ENCODE measurements at regions not wholly inside any gene's neighbourhood (a gene's known extent, or its start where the extent isn't known, plus 50 kb on each side); places are given as distances from the start of the nearest gene placed in this dataset.

DNA sequence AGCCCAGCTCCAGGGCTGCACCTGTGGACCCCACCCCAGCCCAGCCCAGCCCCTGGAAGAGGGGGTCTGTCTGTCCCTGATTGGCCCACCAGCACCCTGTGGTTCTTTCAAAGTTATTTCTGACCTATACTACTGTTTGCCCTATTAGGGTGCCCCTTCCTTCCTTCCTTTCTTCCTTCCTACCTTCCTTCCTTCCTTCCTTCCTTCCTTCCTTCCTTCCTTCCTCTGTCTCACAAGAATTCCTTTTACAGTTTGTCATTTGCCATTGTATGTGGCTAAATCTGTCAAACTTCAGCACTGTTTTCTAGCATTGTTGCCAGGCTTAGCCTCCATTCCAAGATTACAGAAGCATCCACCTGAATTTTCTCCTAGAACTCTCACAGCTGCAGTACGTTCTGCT is 66.9 kb downstream of the KLF15 start:
- POLR2A ChIA-PET: no interaction called here
- no peak overlapping the region for H3K4me3 ChIP-seq (ENCODE audit: low read length)
- CTCF ChIA-PET: no interaction called here
- Mint-ChIP-seq H3K27ac (no peak overlapping the region), H3K4me3 (no peak overlapping the region), H3K27me3 (peaks cover 48% of the 10 kb centered on the region), H3K36me3 (ENCODE audit: low read depth) (no peaks in the 10 kb centered on the region), H3K4me1 (ENCODE audit: low read depth) (no peaks in the 10 kb centered on the region), H3K9me3 (no peaks in the 10 kb centered on the region)
- DNase-seq (no peak), ATAC-seq (ENCODE audit: poor library complexity) (no peak)
- H3K36me3 ChIP-seq (ENCODE audit: insufficient read depth, low read length): no peaks in the 10 kb centered on the region
- peaks cover 0 to 16% of the 10 kb centered on the region in 2 experiments for H3K9me3 ChIP-seq (ENCODE audit: control insufficient read depth in 1 of 2, insufficient read depth in 1 of 2, low read length in 2 of 2)
- H3K27me3 ChIP-seq (ENCODE audit: control insufficient read depth in 1 of 2, insufficient read depth in 2 of 2, low read length in 2 of 2): peaks cover 29 to 49% of the 10 kb centered on the region in 2 experiments
- H3K27ac ChIP-seq (ENCODE audit: low read depth in 1 of 2, low read length in 2 of 2): no peak overlapping the region
- no peak for TF ChIP-seq CTCF (IDR thresholded peaks at IDR 0.05)
- peaks cover 4% of the 10 kb centered on the region for H3K4me1 ChIP-seq (ENCODE audit: insufficient read depth, low read length)
- intact Hi-C loops (cut with DNase I, micrococcal nuclease): no loop called here

- DNase-seq (no peak), ATAC-seq (ENCODE audit: poor library complexity) (no peak)
- no peaks in the 10 kb centered on the region for H3K4me1 Mint-ChIP-seq (ENCODE audit: low read depth)
- no peak for TF ChIP-seq CTCF (IDR thresholded peaks at IDR 0.05)
- no peaks in the 10 kb centered on the region for H3K9me3 Mint-ChIP-seq
- intact Hi-C loops (cut with DNase I, micrococcal nuclease): no loop called here
- H3K4me3 Mint-ChIP-seq: no peak overlapping the region
- ChIA-PET CTCF (no interaction called here), POLR2A (interaction anchor here (1.1 kb wide), 1 partner anchor 16 kb away, joined by 3 read pairs; no protein-coding TSS in a partner anchor)
- peaks cover 29 to 51% of the 10 kb centered on the region in 2 experiments for H3K27me3 ChIP-seq (ENCODE audit: control insufficient read depth in 1 of 2, insufficient read depth in 2 of 2, low read length in 2 of 2)
- H3K36me3 Mint-ChIP-seq (ENCODE audit: low read depth): no peaks in the 10 kb centered on the region
- H3K27ac Mint-ChIP-seq: no peak overlapping the region
- H3K27me3 Mint-ChIP-seq: peaks cover 57% of the 10 kb centered on the region
- no peaks in the 10 kb centered on the region for H3K36me3 ChIP-seq (ENCODE audit: insufficient read depth, low read length)
- peaks cover 0 to 16% of the 10 kb centered on the region in 2 experiments for H3K9me3 ChIP-seq (ENCODE audit: control insufficient read depth in 1 of 2, insufficient read depth in 1 of 2, low read length in 2 of 2)
- no peak overlapping the region for H3K27ac ChIP-seq (ENCODE audit: low read depth in 1 of 2, low read length in 2 of 2)
- no peak overlapping the region for H3K4me3 ChIP-seq (ENCODE audit: low read length)
- H3K4me1 ChIP-seq (ENCODE audit: insufficient read depth, low read length): peaks cover 4% of the 10 kb centered on the region
Observed at GRCh38 chr3:126289096-126289495, 68.1 kb downstream of the KLF15 start.

GRCh38 chr3:126288314-126288713 is 68.9 kb downstream of the KLF15 start:
- ATAC-seq (ENCODE audit: poor library complexity): no peak
- no peaks in the 10 kb centered on the region for H3K4me1 Mint-ChIP-seq (ENCODE audit: low read depth)
- no peak overlapping the region for H3K4me3 Mint-ChIP-seq

More at GRCh38 chr3:126288314-126288713, 68.9 kb downstream of the KLF15 start:
- CTCF ChIA-PET: no interaction called here
- no peak for DNase-seq
- H3K27me3 Mint-ChIP-seq: peaks cover 57% of the 10 kb centered on the region
- Histone ChIP-seq H3K9me3 (ENCODE audit: control insufficient read depth in 1 of 2, insufficient read depth in 1 of 2, low read length in 2 of 2) (peaks cover 0 to 16% of the 10 kb centered on the region in 2 experiments), H3K4me1 (ENCODE audit: insufficient read depth, low read length) (peaks cover 4% of the 10 kb centered on the region), H3K36me3 (ENCODE audit: insufficient read depth, low read length) (no peaks in the 10 kb centered on the region), H3K27me3 (ENCODE audit: control insufficient read depth in 1 of 2, insufficient read depth in 2 of 2, low read length in 2 of 2) (peaks cover 29 to 51% of the 10 kb centered on the region in 2 experiments), H3K4me3 (ENCODE audit: low read length) (no peak overlapping the region), H3K27ac (ENCODE audit: low read depth in 1 of 2, low read length in 2 of 2) (no peak overlapping the region)
- H3K36me3 Mint-ChIP-seq (ENCODE audit: low read depth): no peaks in the 10 kb centered on the region
- H3K9me3 Mint-ChIP-seq: no peaks in the 10 kb centered on the region
- intact Hi-C loops (cut with DNase I, micrococcal nuclease): no loop called here
- TF ChIP-seq CTCF (IDR thresholded peaks at IDR 0.05): no peak
- H3K27ac Mint-ChIP-seq: no peak overlapping the region
- POLR2A ChIA-PET: interaction anchor here (1.1 kb wide), 1 partner anchor 15 kb away, joined by 3 read pairs; no protein-coding TSS in a partner anchor
